ENCODE measurements at regions not wholly inside any gene's neighbourhood (a gene's known extent, or its start where the extent isn't known, plus 50 kb on each side); places are given as distances from the start of the nearest gene placed in this dataset.

DNA sequence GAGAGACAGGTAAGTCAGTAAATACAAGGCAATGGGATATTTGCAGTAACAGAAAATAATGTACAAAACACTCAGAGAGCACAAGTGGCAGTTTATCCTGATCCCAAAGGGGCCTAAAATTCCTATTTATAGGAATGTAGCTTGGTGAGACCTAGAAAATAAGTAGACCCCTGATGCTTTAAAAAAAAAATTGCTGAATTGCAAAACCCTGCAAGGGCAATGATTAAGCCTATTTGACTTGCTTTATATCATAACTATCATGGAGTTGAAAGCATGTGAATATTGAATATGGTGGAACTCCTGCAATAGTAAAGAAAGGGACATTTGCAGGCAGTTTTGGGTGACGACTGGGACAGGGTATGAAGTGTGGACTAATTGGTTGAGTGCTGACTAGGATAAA lies 101.9 kb upstream of the C1orf21 start:
- no peak for DNase-seq

DNA sequence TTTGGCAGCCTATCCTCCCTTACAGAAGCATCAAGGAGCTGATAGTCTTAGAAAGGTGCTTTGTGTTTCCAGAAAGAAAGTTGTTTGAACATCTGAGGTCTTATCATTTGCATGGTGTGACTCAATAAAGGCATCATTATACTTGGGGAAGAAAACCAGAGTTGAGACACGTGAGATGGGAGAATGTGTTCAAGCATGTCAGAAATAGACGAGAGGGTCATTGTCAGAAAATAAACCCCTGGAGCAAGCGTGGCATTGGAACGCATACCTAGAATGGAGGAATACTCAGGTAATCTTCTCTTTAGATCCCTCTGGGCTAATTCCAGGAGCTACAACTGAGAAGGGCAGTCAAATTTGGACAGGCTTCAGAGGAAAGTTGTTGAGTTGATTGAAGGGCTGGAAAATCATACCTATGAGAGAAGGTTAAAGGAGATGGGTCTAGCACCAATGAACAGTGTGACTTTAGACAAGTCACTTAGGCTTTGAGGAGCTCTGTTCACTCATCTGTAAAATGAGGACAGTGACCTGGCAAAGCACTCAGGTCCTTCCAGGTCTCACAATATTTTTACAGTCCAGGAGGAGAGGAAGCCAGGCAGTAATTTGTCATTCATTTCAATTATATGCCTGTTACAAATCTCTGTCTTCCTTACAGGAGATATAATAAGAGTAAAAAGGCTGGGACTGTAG lies 101.3 kb upstream of the C1orf21 start:
- DNase-seq: no peak

DNA sequence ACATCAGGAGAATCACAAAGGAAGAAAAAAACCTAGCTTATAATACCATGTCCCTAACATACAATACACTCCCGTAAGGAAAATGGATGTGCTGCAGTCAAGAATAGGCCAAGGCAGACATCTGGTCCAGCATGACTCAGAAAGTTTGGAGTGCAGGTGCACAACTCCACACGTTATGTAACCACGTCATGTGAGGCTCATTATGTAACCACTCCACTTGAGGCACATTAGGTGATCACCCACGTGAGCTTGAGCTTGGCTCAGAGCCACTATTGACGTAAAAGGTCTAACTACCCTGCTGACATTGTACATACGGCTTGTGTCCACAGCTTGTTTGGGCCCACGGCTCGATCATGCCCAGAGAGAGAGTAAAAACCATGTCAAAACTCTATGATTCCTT lies 99.8 kb upstream of the C1orf21 start:
- no peak for DNase-seq

DNA sequence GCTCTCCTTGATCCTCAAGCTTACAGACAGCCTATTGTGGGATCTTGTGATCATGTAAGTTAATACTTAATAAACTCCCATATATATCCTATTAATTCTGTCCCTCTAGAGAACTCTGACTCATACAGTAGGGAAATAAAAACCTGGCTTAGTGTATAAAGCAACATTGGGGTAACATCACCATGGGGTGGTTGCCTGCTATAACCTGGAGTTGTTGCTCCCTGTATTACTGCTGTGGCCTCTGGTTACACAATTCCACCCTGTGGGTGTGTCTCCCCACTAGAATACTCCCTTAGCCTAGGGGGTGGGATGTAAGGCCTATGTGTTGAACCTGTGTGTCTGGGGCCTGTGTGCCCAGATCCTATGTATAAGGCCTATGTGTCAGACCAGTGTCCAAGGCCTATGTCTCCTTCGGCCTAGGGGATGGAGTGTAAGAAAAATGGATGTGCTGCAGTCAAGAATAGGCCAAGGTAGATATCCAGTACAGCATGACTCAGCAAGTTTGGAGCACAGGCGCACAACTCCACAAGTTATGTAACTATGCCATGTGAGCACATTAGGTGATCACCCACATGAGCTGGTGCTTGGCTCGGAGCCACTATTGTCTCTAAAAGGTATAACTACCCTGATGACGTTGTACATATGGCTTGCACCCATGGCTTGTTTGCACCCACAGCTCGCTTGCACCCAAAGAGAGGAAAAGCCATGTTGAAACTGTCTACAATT lies 96.8 kb upstream of the C1orf21 start:
- no peak for DNase-seq

DNA sequence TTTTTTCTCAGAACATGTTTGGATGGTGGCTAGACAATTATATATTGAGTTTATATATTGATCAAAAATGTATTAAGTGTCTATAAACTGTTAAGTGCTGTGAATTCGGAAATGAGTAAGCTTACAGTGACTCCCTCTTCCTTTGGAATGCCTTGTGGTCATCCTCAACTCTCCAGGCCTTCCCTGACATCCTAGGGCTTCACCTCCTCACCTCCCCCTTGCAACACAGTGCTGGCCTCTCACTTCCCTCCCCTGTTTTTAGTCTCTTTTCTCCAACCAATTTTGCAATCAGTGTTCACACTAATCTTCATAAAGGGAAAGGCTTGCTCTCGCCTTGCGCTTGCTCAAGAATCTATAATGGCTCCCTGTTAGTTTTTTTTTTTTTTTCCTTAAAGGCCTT lies 95.1 kb upstream of the C1orf21 start:
- DNase-seq: no peak

GRCh38 chr1:184292101-184292500 lies 94.7 kb upstream of the C1orf21 start:
- DNase-seq: no peak

GRCh38 chr1:184294101-184294500 lies 92.7 kb upstream of the C1orf21 start:
- DNase-seq: no peak

GRCh38 chr1:184296466-184297243 lies 90.2 kb upstream of the C1orf21 start:
- DNase-seq: no peak

DNA sequence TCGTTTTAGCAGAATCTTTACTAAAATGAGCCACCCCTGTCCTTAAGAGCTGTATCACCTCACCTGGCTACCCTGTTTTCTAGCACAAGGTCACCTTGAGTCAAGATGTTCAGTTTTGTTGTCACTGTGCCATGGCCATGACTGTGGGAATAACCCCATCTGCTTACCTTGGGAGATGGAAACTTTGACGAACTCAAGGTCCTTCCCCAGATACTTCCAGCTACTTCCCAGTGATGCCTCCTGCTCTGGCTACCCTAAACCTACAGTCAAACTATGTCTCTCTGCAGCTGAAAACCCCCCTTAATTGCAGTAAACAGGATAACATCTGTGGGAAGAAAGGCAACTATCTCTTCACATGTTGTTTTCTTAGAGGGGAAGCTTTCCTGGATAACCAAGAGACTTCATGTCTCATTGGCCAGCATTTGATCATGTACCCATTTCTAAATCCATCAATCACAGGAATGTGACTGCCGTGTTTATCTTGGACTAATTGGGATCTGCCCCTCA lies 89.5 kb upstream of the C1orf21 start:
- no peak for DNase-seq

DNA sequence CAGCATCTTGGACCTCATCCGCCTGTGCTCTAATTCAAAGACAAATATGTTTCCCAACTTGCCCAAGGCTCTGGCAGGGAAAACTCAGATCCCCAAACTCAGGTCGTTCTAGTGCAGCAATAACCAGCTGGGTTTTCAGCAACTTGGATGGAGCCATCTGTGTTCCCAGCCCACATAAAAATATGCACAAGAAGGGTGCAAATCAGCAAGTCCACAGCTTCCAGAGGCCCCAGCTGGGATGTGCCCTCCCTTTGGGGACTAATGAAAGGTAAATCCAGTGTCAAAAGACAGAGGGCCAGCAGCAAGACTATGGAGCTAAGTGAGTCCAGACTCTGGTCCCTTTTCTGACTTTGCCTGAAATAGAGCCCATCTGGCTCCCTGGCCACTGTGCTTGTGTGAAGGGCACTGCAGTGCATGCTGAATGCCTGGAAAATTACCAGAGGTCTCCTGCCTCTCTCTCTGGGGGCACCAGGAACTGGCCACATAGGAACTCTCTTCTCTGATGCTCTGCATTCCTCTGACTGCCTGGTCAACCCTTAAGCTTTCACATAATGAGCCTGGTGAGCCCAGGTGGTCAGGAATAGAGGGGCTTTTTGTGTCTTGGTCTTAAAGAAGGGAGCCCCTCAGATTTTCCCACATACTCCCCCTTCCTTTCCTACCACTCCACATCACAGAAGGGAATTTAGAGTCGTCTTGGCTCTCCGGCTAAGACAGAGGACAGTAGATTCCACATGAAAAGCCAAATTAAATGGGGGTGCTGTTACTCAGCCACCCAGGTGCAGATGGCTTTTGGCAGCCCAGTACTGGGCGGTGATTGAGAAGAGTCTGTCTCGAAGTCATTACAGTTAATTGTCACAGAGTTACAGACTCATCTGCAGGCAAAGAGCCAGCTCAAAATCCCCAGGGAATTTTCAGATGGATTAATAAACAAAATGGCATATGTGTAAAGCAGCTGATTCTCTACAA lies 88.1 kb upstream of the C1orf21 start:
- DNase-seq: no peak

GRCh38 chr1:184299406-184299790 lies 87.4 kb upstream of the C1orf21 start:
- DNase-seq: no peak

- no peak for DNase-seq
Measured at GRCh38 chr1:184299796-184300195, 87.0 kb upstream of the C1orf21 start.

GRCh38 chr1:184300446-184300845 lies 86.4 kb upstream of the C1orf21 start:
- DNase-seq: no peak

DNA sequence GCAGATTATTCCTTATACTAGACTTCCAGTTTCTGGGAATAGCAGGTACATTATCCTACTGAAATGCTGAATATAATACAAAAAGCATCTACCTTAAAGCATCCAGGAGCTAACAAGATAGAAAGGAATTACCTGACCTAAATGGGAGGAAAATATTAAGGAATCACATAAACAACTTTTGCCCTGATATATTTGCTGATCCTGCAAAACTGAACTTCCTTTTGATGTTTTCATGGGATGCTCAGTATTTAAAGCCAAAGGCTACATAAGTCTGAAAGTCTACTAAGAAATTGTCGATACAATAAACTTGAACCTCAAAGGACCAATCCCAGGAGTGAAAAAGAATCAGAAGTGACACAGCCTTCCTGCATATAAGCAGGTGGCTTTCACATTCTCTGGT lies 85.6 kb upstream of the C1orf21 start:
- no peak for DNase-seq

DNA sequence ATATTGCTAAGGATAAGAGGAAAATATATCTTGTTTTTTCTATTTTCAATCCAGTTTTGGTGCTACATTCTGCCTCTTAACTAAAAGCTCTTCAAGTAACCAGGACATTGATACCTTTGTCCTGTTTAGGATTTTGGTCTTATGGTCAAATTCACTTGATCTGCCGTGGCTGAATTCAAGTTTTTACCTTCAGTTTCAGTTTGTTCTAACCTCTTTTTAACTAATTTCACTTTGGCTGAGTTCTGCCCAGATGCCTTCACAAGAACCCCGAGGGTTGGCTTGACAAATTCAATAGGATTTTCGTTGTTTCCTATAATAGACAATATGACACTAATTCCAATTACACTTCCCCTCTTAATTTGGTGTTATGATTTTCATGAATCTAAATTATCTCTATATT lies 84.5 kb upstream of the C1orf21 start:
- no peak for DNase-seq

GRCh38 chr1:184310157-184310819 lies 76.5 kb upstream of the C1orf21 start:
- no peak for DNase-seq

DNA sequence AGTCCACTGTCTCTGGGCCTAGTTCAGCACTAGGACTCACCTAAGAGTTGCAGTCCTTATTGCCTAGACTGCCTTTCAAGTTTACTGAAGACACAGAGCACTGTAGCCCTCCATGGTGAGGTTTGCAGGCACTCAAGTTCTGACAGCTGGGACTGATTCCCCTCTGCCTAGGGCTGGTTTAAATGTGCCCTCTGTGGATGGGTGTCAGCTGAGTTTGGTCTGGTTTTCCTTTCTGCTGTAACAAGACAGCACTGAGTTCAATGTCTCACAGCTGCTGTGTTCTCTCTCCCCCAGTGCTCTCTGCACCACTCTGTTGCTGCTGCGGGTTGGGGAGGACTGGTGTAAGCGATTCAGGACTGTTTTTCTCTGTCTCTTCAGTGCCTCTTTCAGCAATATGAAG lies 75.2 kb upstream of the C1orf21 start:
- no peak for DNase-seq

DNA sequence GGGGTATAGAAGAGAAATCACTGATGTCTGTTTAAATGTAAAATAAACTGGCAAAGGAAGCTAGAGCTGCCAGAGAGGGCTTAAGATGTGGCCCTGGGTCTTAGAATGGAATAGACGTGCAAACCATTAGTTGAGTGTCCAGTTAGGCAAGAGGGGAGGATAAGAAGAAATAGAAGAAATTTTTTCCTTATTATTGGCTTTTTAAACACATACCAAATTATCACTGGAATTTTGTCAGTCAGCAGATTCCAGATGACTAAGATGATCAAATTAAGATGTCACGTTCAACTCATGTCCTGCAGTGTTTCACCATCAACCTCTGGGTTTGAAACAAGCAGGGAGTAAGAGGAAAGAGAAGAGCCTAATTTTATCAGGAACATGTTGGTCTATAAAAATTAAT lies 71.6 kb upstream of the C1orf21 start:
- no peak for DNase-seq

GRCh38 chr1:184319879-184320278 lies 67.0 kb upstream of the C1orf21 start:
- DNase-seq: no peak

DNA sequence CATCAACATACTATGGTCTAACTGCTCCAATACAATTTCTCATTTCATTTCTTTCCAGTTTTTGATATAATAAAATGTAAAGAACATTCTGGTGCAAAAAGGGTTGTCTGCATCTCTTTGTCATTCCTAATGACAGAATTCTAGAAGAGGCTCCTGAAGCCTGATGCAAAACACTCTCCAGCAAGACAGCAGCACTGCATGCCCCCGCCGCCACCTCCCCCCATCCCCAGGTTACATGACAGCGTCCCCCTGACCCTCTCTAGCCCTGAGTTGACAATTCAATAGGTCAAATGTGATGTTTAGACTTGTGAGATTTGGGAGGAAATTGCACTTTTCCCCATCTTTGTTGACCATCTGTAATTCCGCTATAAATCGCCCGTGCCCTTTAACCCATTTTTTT lies 64.6 kb upstream of the C1orf21 start:
- DNase-seq: no peak

- no peak for DNase-seq
Measured at GRCh38 chr1:184324972-184325371, 61.9 kb upstream of the C1orf21 start.

DNA sequence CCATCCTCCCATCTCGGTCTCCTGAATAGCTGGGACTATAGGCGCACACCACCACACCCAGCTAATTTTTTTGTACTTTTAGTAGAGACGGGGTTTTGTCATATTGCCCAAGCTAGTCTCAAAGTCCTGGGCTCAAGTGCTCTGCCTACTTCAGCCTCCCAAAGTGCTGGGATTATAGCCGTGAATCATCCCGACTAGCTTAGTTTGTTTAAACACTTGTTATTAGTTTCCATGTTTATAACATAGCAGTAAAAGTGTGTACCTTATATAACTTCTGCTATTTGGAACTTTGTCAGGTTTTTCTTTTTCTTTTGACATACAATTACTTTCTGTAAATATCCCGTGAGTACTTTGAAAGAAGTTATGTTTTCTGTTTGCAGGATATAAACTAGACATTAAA lies 60.6 kb upstream of the C1orf21 start:
- DNase-seq: no peak
